HG03135 (cell line): ENCODE measurements at regions not wholly inside any gene's neighbourhood (a gene's known extent, or its start where the extent isn't known, plus 50 kb on each side); places are given as distances from the start of the nearest gene placed in this dataset.
"Not testable (repeated sequence)": the region's sequence is repeated elsewhere in the genome, so short reads cannot be mapped to it uniquely, and the experiment has no call there.

Source experiments
- ATAC-seq: cut with Tn5 transposase; IDR thresholded peaks from one replicate; pipeline ENCODE4 v1.9.1; 2021; ENCODE audit warnings: mild to moderate bottlenecking, moderate library complexity; ENCODE audit not compliant: unreplicated experiment

DNA sequence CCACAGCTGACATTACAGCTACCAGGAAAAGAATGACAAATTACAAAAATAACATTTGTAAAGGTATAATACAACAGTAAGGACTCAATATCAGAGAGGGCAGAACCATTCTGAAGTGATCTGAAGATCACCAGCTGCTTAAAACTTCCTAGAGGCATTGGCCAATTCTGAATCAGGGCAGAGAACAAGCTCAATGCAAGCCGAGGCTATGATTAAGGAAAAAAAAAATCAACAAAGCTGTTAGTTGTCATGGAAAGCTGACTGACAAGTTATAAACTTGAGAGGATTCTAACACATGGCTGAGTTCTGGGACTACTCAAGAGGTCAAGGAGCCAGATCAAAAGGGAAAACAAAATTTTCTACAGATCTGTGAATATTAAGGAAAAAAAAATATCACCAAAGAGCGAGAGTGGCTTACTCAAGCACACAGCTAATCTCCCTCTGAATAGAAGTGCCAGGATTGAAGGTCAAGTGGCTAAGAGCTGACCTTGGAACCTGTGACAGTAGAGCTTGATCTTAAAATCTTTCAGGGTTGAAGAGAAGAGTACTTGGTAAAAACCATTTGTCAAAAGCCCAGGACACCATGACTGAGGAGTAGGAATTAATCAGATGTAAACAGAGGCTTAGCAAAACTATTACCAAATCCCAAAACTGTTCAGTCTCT, 383.4 kb downstream of the USP25 start:
- no peak for ATAC-seq

DNA sequence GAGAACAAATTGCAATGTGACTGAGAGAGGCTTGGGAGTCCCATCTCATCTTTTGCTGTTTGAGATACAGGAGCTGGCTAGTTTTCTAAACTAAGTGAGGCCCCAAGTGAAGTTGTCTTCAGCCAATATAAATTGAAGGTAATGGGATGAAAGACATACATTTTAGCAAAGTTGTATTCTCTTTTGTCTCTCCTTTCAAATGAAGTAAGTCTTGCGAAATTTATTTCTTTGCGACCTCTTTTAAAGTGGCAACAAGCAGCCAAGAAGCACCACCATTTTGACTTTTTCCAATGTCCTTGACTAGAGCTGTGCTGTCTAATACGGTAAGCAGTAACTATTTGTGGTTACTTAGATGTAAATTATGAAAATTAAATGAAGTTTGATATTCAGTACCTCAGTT, 385.7 kb downstream of the USP25 start:
- ATAC-seq, result no peak

DNA sequence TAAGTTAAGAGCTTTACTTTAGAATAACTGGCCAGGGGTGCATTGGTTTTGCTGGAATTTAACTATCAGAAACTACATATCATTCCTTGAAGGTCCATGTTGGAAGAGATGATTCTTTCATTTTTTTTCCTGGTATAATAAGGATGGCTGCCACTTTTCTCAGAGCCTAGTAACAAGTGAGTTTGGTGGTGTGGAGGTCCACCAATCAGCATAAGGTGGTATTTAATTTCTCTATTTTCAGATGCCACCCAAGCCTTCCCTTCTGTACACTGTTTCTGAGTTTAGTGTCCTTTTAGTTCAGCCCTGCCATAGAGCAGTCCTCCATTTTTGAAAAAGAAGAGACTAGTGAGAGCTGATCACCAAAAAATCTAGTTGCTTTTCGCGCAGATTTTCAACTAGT, 386.3 kb downstream of the USP25 start:
- no peak for ATAC-seq

DNA sequence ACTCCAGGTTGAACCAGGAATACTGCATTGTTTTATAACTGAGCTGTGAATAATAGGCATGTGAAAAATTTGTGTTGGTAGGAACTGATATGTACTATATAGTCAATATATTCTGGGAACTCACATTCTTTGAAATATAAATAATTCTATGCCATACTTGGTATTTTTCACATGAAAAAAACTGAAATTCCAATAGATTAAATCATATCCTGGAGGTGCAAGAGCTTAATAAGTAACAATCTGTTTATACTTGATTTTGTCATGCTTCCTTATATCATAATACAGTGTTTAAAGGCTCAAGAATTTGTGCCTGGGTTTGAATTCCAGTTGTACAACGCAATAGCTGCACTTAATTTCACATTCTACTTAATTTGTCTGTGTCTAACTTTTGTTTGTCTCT, 387.0 kb downstream of the USP25 start:
- ATAC-seq, result no peak

DNA sequence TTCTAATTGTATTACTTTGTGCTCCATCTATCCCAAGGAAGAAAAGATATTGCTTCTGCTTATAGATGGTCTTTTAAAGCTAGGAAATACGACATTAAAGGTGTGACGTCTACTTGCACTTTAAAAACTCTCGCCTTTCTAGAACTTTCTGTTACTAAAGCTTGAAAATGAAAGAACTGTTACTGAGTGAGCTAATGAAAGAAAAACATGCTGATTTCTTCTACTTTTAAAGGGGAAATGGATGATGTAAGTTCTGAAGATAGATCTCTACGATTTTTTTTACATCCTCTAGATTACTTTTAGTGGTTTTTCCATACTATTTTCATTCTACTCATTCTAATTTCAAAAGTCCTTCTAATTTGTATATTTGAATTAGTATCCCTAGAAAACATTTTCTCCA, 387.5 kb downstream of the USP25 start:
- ATAC-seq, result no peak

DNA sequence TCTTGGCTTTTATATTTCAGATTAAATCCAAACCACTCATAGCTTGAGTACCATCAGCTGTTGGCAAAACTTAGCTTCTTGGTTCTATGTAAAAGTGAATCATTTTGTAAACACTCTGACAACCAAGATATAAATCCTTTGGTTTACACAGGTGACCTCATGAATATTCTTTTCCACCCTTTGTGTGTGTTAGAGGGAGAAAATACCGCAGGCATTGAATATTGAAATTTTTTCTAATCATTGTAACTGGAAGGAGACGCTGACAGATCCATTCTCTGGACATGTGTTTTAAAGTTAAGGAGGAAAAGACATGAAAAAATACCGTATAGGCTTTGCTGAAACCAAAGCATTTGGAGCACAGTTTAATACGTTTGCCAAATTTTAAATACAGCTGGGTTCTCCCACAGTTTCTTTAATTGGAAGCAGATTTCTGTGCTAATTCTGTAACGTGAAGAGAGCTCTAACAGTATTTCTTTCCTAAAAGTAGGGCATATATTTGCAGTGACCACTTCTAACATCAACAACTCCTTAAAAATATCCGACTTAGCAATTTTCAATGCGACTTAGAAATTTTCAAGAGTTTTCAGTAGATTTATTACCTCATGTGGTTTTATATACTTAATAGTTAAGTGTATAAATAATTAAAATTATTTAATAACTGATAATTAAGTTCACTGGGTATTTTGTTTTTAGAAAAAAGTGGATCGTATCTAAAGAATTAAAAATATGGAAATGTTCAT, 388.2 kb downstream of the USP25 start:
- no peak for ATAC-seq

DNA sequence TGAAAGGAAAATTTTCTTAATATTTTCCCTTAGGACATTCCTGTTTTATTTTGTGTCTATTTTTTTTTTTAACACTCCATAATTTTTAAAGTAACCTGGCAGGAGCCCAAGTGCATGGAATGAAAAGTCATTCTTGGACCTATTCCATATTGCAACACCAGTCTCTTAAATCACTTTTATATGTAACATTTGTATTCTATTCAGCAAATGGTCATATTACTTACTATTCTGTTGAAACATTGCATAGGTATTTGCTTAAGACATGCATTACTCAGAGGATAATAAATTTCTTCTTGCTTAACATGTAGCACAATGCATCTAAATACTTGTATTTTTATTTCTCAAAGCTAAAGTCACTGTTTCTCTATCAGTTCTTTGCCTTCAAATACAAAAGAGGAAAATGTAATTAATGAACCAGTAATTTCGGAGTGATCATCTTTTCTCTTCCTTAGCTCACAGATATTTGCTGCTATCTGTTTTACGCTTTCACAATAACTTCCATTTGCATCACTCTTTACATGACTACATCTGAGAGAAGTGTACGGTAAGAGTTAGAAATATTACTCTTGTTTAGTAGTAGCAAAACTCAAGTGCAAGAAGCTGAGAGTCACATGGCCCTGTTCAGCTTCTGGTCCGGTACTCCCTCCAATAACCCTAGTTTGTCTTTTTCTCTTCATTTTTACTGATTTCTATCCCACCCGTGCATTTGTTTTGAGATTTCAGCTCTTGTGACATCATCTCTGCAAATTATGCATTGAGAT, 394.8 kb downstream of the USP25 start:
- no peak for ATAC-seq

DNA sequence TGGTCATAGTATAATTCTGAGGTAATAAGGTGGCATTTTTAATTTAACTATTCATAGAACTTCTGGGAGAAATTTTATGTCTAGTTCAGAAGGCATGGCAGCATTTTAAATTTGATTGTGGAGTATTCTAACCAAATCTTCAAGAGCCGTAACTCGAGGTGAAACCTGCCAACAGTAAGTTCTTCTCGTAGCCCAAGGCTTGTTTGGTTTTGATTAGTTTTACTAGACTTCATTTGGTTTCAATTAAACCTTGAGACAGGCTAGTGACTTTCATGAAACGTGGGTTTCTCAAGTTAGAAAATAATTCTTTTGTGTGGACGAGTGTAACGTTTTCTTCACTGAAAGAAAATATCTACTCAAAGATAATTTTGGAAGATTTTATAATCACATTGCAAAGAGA, 395.5 kb downstream of the USP25 start:
- ATAC-seq, result no peak

DNA sequence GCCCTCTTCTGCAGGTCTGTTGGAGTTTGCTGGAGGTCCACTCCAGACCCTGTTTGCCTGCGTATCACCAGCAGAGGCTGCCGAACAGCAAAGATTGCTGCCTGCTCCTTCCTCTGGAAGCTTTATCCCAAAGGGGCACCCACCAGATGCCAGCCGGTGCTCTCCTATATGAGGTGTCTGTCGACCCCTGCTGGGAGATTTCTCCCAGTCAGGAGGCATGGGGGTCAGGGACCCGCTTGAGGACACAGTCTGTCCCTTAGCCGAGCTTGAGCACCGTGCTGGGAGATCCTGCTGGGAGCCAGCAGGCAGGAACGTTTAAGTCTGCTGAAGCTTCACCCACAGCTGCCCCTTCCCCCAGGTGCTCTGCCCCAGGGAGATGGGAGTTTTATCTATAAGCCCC, 402.7 kb downstream of the USP25 start:
- ATAC-seq, result not testable (repeated sequence)

DNA sequence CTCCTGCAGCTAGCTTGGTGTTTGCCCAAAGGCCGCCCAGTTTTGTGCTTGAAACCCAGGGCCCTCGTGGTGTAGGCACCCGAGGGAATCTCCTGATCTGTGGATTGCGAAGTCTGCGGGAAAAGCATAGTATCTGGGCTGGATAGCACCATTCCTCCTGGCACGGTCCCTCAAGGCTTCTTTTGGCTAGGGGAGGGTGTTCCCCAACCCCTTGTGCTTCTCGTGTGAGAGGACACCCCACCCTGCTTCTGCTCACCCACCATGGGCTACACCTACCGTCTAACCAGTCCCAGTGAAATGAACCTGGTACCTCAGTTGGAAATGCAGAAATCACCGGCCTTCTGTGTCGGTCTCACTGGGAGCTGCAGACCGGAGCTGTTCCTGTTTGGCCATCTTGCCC, 403.5 kb downstream of the USP25 start:
- no peak for ATAC-seq

DNA sequence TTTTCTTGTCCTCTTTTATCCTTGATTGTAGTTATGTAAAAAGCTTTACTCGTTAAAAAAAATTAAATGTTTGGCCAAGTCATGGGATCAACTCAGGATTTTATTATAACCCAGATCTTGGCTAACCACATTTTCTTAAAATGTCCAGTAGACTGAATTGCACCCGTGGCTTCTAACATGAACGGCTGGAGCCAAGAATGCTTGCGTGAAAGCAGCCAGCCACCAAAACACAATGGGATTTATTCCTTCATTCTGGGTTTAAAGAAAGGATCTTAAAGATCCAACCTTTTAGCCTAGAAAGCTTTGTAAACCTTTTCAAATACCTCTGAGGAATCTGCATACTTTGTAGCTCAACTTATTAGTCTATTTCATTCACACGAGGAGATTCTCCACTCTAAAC, 404.4 kb downstream of the USP25 start:
- no peak for ATAC-seq

DNA sequence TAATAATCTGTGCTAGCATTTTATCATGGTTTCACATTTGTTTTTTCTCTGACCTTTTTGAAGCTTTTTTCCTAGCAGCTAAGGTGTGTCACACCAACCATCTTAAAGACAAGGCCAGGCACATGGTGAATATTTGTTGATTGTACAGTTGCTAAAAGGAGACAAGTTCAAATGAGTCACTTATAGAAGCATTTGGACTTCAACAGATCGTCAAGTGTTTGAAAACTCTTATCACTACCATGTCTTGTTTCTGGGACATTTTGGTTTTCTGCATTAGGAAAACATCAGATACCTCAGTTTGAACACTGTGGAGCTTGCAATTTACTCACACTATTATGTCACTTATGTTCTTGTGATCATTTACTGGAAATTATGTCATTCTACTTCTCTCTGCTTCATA, 407.3 kb downstream of the USP25 start:
- ATAC-seq, result no peak

DNA sequence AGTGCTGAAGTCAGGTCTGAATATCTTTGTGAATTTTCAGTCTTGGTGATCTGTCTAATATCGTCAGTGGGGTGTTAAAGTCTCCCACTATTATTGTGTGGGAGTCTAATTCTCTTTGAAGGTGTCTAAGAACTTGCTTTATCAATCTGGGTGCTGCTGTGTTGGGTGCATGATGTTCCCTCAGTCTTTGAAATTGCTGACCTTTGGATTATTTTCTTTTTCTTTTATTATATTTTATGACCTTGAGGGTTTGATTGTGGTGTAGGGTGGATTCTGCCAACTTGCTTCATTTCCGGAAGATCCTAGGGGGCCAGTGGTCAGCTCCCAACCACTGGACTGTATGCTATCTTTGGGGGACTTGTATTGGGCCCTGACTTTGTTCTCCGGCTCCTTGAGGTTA, 415.3 kb downstream of the USP25 start:
- no peak for ATAC-seq

DNA sequence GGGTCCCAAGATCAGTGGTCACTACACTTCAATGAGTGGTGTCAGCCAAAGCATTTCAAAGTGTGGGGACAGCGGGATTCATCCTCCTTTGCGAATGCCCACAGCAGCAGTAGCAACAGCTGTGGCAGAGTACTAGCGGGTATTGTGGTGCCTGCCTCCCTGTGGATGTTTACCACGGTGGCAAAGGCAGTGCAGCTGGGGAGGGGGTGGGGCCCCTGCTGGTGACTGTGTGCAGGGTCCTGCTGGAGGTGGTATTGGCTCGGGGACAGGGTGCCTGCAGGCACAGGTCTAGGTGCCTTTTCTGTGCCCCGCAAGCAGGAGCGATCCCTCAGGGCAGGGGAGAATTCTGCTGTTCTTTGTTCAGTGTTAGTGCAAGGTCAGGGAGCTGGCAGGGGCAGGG, 415.7 kb downstream of the USP25 start:
- no peak for ATAC-seq

DNA sequence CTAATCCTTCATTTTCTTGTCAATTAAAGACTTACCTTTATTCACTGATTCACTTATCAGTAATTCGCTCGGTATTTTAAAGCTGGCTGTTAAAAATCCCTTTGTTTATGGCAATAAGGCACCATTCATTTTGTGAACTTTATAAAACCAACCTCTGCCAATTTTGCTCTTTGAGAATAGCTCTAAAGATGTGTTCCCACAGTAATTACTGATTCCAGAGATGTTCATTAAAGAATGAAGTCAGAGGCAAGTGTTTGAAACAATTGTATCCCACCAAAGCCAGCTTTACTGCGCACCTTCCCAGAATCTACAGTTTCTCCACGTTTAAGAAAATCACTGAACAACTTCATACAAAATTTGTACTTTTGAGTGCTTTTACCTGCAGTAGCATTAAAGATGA, 424.5 kb downstream of the USP25 start:
- no peak for ATAC-seq

DNA sequence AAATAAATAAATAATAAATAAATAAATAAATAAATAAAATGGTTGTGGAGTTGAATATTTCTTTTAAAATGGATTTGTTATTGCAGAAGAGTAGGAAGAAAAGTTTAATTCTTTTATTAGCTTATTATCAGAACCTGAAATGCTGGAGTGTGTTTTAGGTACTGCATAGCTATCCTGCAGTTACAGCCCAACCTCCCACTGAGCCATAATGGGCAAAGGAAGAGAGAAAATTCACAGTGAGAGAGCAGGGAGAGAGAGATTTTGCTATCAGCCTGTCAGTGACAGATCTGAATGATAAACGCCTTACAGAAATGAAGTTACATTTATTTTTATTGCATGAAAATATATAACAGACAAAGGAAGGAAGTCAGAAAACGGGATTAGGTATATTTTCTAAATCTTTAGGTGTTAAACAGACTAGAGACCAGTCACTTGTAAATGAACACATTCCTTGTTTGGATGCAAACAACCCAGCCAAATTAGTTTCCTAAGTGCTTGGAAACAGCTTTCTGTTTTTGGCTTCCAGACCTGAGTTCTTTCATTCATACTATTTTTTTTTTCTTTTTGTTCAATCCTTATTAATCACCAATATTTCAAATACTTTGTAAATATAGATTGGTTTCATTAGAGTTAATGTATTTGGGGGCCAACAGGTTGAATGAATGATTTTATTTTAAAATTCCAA, 425.3 kb downstream of the USP25 start:
- no peak for ATAC-seq

DNA sequence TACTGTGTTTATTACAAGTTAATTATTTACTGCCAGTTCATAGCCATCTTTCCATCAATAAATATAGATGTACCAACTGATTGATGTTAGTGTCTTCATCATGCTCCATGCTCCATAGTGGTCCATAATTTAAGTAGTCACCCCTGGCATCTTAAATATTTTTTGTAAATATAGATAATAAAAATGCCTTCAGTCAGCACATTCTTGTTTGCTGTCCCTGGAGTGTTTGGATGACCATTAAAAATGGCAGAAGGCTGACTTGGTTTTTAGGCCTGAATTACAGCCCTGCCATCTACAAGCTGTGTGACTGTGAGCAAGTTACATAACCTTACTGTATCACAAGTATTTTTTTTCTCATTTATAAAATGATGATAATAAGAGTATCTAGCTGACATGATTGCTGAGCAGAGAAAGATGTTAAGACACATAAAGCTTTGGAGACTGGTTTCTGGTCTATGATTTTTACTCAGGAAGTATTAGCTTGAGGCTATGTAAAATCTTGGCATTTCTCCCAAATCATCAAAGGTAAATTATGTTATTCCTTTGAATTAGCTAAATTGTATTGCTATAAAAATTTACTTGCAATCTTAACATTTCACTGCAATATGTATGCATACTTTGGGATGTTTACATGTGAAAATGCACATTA, 427.2 kb downstream of the USP25 start:
- no peak for ATAC-seq

DNA sequence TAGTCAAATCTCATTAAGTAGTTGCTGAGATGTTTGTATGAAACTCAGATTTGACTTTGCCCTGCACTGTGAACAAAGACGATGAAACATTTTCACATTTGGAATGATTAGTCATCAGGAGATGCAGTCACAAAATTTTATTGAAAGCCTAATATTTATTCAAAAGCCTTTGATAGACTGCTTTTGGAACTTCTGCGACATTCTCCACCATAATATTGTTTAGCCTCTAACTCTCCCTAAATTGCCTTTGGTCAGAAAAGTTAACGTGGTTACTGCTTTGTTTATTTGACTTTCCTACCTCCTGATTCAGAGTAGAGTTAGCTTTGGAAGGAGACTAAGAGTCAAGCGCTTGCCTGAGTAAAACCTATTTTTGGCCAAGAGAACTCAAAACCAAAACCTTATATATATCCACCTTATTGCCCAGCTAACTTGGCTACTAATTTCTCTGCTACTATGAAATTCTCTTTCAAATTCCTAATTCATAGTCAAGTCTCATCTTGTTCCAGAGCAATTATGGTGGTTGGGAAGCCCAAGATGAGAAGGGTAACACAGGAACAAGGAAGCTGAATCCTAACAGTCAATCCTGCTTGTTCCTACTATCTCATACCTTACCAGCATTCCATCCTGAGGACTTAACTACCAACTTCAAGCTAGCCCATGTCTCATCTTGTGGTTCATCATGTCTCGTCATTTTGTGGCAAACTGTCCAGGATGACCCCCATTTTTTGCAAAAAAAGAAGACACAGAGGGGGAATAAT, 429.6 kb downstream of the USP25 start:
- ATAC-seq, result no peak

DNA sequence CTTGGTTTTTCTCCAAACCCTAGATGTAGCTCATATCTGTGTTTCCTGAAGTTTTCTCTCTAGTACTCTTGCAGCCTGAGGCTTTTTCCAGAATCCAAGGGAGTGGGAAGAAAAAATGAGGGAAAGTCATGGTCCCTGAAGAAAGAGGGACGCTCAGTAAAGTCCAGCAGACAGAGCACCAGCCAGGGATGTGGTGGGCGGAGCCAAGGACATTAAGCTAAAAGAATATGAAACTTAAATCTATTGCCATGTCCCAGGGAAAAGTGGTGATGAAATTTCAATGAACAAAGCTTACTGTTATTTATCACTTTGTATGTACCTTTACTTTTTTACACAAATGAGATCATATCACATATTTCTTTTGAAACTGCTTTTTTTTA, 430.2 kb downstream of the USP25 start:
- ATAC-seq, result no peak

DNA sequence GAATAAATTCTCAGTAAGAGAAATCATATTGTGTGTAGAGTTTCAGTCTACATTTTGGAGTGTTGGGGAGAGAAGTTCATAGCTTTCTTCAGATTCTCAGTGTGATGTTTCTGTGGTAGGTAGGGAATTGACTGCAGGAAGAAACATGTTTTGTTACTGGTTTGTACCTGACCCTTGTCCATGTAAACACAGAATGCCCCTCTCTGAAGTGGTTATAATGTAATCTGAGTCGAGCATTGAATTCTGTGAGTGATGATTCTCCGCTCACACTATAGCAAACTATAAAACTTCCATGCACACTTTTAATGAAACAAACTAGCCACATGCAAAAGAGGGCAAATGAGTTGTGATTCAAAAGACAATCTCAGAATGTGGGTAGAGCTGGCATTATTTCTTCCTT, 433.2 kb downstream of the USP25 start:
- ATAC-seq, result no peak
